Fibroblast of lung (primary cell): ENCODE measurements at regions not wholly inside any gene's neighbourhood (a gene's known extent, or its start where the extent isn't known, plus 50 kb on each side); places are given as distances from the start of the nearest gene placed in this dataset.

Source experiments
- DNase-seq, 2 donors: peaks; one replicate each; pipeline versions ENCODE4 v3.0.0 to v3.0.0-alpha.2; 2010; ENCODE audit warnings: low read depth in 2 of 2
- H2AFZ ChIP-seq: 2 replicates; pipeline ENCODE4 v1.5.1; 2012; ENCODE audit warnings: low read length, control low read depth, inconsistent platforms
- H3K27ac ChIP-seq: 2 replicates; pipeline ENCODE4 v1.5.1; 2011; ENCODE audit warnings: low read length, control low read depth; ENCODE audit not compliant: insufficient read depth
- H3K27me3 ChIP-seq: 2 replicates; pipeline ENCODE4 v1.5.1; 2011; ENCODE audit warnings: mild to moderate bottlenecking, low read length; ENCODE audit not compliant: control insufficient read depth, insufficient read depth
- H3K36me3 ChIP-seq: 2 replicates; pipeline ENCODE4 v1.5.1; 2011; ENCODE audit warnings: low read length; ENCODE audit not compliant: control insufficient read depth, insufficient read depth
- H3K4me1 ChIP-seq: 2 replicates; pipeline ENCODE4 v1.5.1; 2011; ENCODE audit warnings: low read length; ENCODE audit not compliant: control insufficient read depth, insufficient read depth; ENCODE audit errors: extremely low read depth
- H3K4me2 ChIP-seq: 2 replicates; pipeline ENCODE4 v1.5.1; 2011; ENCODE audit warnings: low read length, control low read depth; ENCODE audit not compliant: insufficient read depth; ENCODE audit errors: extremely low read depth
- H3K4me3 ChIP-seq, 4 experiments: fragments of 200-600 bp in 1 of 4; sonication (generic) in 1 of 4; replicated peaks in 1 of 4; 2 replicates each; pipeline ENCODE4 v1.5.1; 2011 to 2016; ENCODE audit warnings: low read length in 4 of 4, low read depth in 3 of 4, mild to moderate bottlenecking in 3 of 4, control low read depth in 2 of 4, inconsistent platforms in 1 of 4, mixed read lengths in 1 of 4; ENCODE audit not compliant: insufficient read depth in 1 of 4; ENCODE audit errors: control extremely low read depth in 1 of 4
- H3K79me2 ChIP-seq: 2 replicates; pipeline ENCODE4 v1.5.1; 2012; ENCODE audit warnings: mild to moderate bottlenecking, low read length, inconsistent platforms; ENCODE audit not compliant: control insufficient read depth, insufficient read depth
- H3K9ac ChIP-seq: 2 replicates; pipeline ENCODE4 v1.5.1; 2011; ENCODE audit warnings: mild to moderate bottlenecking, low read length, control low read depth; ENCODE audit not compliant: insufficient read depth
- H3K9me3 ChIP-seq: 2 replicates; pipeline ENCODE4 v1.5.1; 2012; ENCODE audit warnings: low read depth, low read length; ENCODE audit not compliant: control insufficient read depth, insufficient read depth
- H4K20me1 ChIP-seq: 2 replicates; pipeline ENCODE4 v1.5.1; 2011; ENCODE audit warnings: low read length; ENCODE audit not compliant: control insufficient read depth, insufficient read depth; ENCODE audit errors: extremely low read depth
- CTCF ChIP-seq, 2 donors: IDR thresholded peaks in 1 of 2; conservative IDR thresholded peaks in 1 of 2; 1 replicate in 1 of 2; 2 replicates in 1 of 2; pipeline ENCODE4 v1.5.1; 2011 to 2012; ENCODE audit warnings: low read length in 2 of 2, control low read depth in 1 of 2, inconsistent platforms in 1 of 2, low read depth in 1 of 2, mild to moderate bottlenecking in 1 of 2
- EZH2 ChIP-seq: IDR thresholded peaks from 2 replicates; pipeline ENCODE4 v1.5.1; 2012; ENCODE audit warnings: low read length, control low read depth, mild to moderate bottlenecking; ENCODE audit errors: missing control alignments

DNA sequence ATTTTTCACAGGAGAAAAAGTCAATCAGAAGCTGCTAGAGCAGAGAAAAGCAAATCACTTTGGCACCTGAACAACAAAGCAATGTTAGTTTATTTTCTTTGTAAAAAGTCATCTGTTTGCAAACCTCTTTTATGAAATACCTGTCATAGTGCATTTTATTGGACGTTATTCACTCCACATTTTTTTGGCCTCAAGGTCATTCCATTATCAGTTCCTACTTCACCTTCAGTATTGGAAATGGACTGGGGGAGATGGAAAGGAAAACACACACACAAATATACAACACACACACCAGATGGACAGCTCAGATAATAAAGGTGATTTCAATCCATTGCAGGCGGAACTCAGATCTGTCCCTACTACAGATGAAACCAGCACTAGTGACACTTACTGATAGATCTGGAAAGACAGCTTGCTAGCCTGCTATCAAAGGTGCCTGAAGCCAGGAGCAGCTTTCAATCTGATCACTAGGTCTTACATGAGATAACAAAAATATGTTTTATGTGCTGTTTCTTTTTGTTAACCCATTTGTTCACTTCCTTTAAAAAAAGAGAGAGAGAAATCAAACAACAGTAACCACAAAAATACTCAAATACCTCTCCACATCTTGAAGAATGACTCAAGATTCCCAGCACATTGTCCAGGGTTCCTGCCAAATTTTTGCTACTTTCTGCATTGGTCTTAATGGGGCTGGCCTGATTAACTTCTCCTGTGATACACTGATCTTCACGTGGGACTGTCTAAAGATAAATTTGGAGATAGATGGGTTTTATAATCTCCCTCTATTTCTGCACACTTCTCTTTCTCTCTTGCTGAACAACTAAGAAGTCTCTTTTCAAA is 844.3 kb upstream of the TENM4 start:
- Histone ChIP-seq H3K9me3 (no peaks in the 10 kb centered on the region), H3K4me2 (no peak overlapping the region), H4K20me1 (no peaks in the 10 kb centered on the region), H3K79me2 (no peaks in the 10 kb centered on the region), H3K4me1 (no peaks in the 10 kb centered on the region), H2AFZ (no peak overlapping the region), H3K4me3 (no peak overlapping the region), H3K36me3 (no peaks in the 10 kb centered on the region), H3K9ac (no peak overlapping the region), H3K27me3 (no peaks in the 10 kb centered on the region), H3K27ac (no peak overlapping the region)
- TF ChIP-seq EZH2 (no peak), CTCF (conservative IDR thresholded peaks at IDR 0.05 in 1 of 2, IDR thresholded peaks at IDR 0.05 in 1 of 2; ENCODE audit: low read depth in 1 of 2, low read length in 2 of 2) (no peak)
- peak; percentile 42 to 84 for DNase-seq

DNA sequence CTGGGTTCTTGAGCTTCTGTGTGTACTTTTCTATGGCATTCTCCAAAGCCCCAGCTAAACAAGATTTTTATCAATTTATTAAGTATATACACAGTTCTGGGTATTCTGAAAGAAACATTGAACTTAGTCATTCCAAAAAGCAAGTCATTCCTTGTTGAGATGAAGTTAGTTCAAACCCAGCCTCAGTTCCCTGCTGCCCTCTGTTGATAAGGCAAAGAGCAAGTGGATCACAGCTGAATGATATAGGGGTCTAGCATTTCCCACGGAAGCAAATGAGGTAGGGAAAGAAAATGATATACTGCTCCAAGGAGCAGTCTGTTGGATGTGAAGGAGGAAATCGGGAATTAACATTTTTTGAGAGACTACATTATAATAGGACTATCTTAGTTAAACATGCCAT is 841.8 kb upstream of the TENM4 start:
- no peaks in the 10 kb centered on the region for H3K9me3 ChIP-seq
- no peaks in the 10 kb centered on the region for H3K27me3 ChIP-seq
- no peak overlapping the region for H2AFZ ChIP-seq
- no peak overlapping the region for H3K4me2 ChIP-seq
- H3K79me2 ChIP-seq = no peaks in the 10 kb centered on the region
- no peak overlapping the region for H3K27ac ChIP-seq
- TF ChIP-seq CTCF (conservative IDR thresholded peaks at IDR 0.05 in 1 of 2, IDR thresholded peaks at IDR 0.05 in 1 of 2; ENCODE audit: low read depth in 1 of 2, low read length in 2 of 2) = peak in 1 of 2 donors; percentile 2
- no peak for TF ChIP-seq EZH2
- DNase-seq = no peak
- no peaks in the 10 kb centered on the region for H3K36me3 ChIP-seq
- H3K4me1 ChIP-seq = no peaks in the 10 kb centered on the region
- no peaks in the 10 kb centered on the region for H4K20me1 ChIP-seq
- H3K4me3 ChIP-seq = no peak overlapping the region
- H3K9ac ChIP-seq = no peak overlapping the region

- Histone ChIP-seq H4K20me1 (no peaks in the 10 kb centered on the region), H2AFZ (no peak overlapping the region), H3K4me1 (no peaks in the 10 kb centered on the region), H3K36me3 (no peaks in the 10 kb centered on the region), H3K4me3 (no peak overlapping the region), H3K9ac (no peak overlapping the region), H3K27me3 (no peaks in the 10 kb centered on the region), H3K27ac (no peak overlapping the region), H3K4me2 (no peak overlapping the region), H3K9me3 (no peaks in the 10 kb centered on the region), H3K79me2 (no peaks in the 10 kb centered on the region)
- TF ChIP-seq CTCF (conservative IDR thresholded peaks at IDR 0.05 in 1 of 2, IDR thresholded peaks at IDR 0.05 in 1 of 2; ENCODE audit: low read depth in 1 of 2, low read length in 2 of 2) (no peak), EZH2 (no peak)
- DNase-seq = no peak
Observed at GRCh38 chr11:80281194-80281593, 840.4 kb upstream of the TENM4 start.
